H1 (cell line): ENCODE measurements at regions not wholly inside any gene's neighbourhood (a gene's known extent, or its start where the extent isn't known, plus 50 kb on each side); places are given as distances from the start of the nearest gene placed in this dataset.

Source experiments
- CTCF ChIA-PET: fragments of 300-600 bp; sonication (Branson Sonifier 250); formaldehyde crosslinking; loops from one replicate; lab custom pipeline; 2021; ENCODE audit not compliant: partially characterized antibody; lab: Charles Lee
- POLR2A ChIA-PET: fragments of 300-600 bp; sonication (Branson Sonifier 250); formaldehyde crosslinking; loops from one replicate; lab custom pipeline; 2021; ENCODE audit warnings: inconsistent platforms; ENCODE audit not compliant: partially characterized antibody; lab: Charles Lee
- DNase-seq, 2 experiments: peaks; one replicate each; pipeline versions ENCODE4 v3.0.0 to v3.0.0-alpha.2; 2010 to 2022; ENCODE audit warnings: low spot score in 2 of 2, low read depth in 1 of 2, mixed read lengths in 1 of 2
- FAIRE-seq: peaks from 2 replicates; lab custom pipeline; 2011; peaks lifted over from hg19 to GRCh38; lab: Jason Lieb, UNC
- H2AFZ ChIP-seq: 2 replicates; pipeline ENCODE4 v1.8.1; 2012; ENCODE audit warnings: low read length, inconsistent platforms
- H2AK5ac ChIP-seq: 2 replicates; pipeline ENCODE4 v1.6.1; 2013; ENCODE audit warnings: low read depth, low read length
- H2BK120ac ChIP-seq: replicated peaks from 2 replicates; pipeline ENCODE3; 2013; ENCODE audit warnings: low read depth, low read length, inconsistent platforms
- H2BK12ac ChIP-seq: 2 replicates; pipeline ENCODE4 v1.6.1; 2013; ENCODE audit warnings: low read depth, low read length
- H2BK15ac ChIP-seq: 2 replicates; pipeline ENCODE4 v1.6.1; 2013; ENCODE audit warnings: low read length
- H2BK20ac ChIP-seq: 2 replicates; pipeline ENCODE4 v1.6.1; 2013; ENCODE audit warnings: low read length
- H2BK5ac ChIP-seq: 2 replicates; pipeline ENCODE4 v1.6.1; 2013; ENCODE audit warnings: low read depth, low read length
- H3K14ac ChIP-seq: 2 replicates; pipeline ENCODE4 v1.6.1; 2013; ENCODE audit warnings: inconsistent platforms; ENCODE audit not compliant: insufficient read length
- H3K18ac ChIP-seq: 2 replicates; pipeline ENCODE4 v1.6.1; 2013; ENCODE audit warnings: low read length; ENCODE audit errors: extremely low read depth
- H3K23ac ChIP-seq: 2 replicates; pipeline ENCODE4 v1.6.1; 2013; ENCODE audit warnings: inconsistent platforms; ENCODE audit not compliant: insufficient read length
- H3K23me2 ChIP-seq: 2 replicates; pipeline ENCODE4 v1.6.1; 2013; ENCODE audit warnings: low read depth, low read length
- H3K27ac ChIP-seq: 2 replicates; pipeline ENCODE4 v1.6.1; 2011; ENCODE audit warnings: low read depth, low read length, inconsistent platforms
- H3K27me3 ChIP-seq, 4 experiments: replicated peaks in 1 of 4; 1 replicate in 1 of 4; 2 replicates in 3 of 4; pipeline versions ENCODE4 v1.6.1 to v1.8.1; 2011 to 2013; ENCODE audit warnings: low read length in 3 of 4, mild to moderate bottlenecking in 3 of 4, inconsistent platforms in 2 of 4, mixed read lengths in 2 of 4, moderate library complexity in 1 of 4; ENCODE audit not compliant: control insufficient read depth in 3 of 4, insufficient read depth in 3 of 4; ENCODE audit errors: extremely low read depth in 1 of 4
- H3K36me3 ChIP-seq, 4 experiments: 2 replicates each; pipeline versions ENCODE4 v1.6.1 to v1.8.1; 2011 to 2013; ENCODE audit warnings: mild to moderate bottlenecking in 4 of 4, low read length in 3 of 4, moderate library complexity in 2 of 4, control low read depth in 1 of 4, inconsistent platforms in 1 of 4; ENCODE audit not compliant: insufficient read depth in 4 of 4, control insufficient read depth in 2 of 4
- H3K4ac ChIP-seq: replicated peaks from 2 replicates; pipeline ENCODE3; 2013; ENCODE audit warnings: low read length, low read depth, mixed read lengths, inconsistent platforms; ENCODE audit not compliant: insufficient read length
- H3K4me1 ChIP-seq, 4 experiments: replicated peaks in 1 of 4; 1 replicate in 1 of 4; 2 replicates in 3 of 4; pipeline versions ENCODE4 v1.6.1 to v1.8.1; 2011 to 2013; ENCODE audit warnings: low read length in 3 of 4, inconsistent platforms in 2 of 4, mixed read lengths in 1 of 4; ENCODE audit not compliant: insufficient read depth in 4 of 4, control insufficient read depth in 3 of 4
- H3K4me2 ChIP-seq, 2 experiments: 2 replicates each; pipeline versions ENCODE4 v1.6.1 to v1.8.1; 2011 to 2013; ENCODE audit warnings: low read depth in 2 of 2, low read length in 2 of 2, control low read depth in 1 of 2, inconsistent platforms in 1 of 2, mild to moderate bottlenecking in 1 of 2; ENCODE audit not compliant: insufficient read depth in 1 of 2
- H3K4me3 ChIP-seq, 4 experiments: fragments of 200-600, 300-600 bp in 1 of 4; sonication (generic), shearing (Covaris generic), sonication (Bioruptor Twin) in 1 of 4; 2 replicates each; pipeline versions ENCODE4 v1.5.1 to v1.8.1; 2011 to 2016; ENCODE audit warnings: low read length in 4 of 4, low read depth in 3 of 4, control low read depth in 2 of 4, inconsistent platforms in 2 of 4, mild to moderate bottlenecking in 2 of 4, mixed read lengths in 1 of 4, moderate library complexity in 1 of 4; ENCODE audit not compliant: insufficient read depth in 2 of 4; ENCODE audit errors: extremely low read depth in 1 of 4
- H3K56ac ChIP-seq: replicated peaks from 2 replicates; pipeline ENCODE3; 2013; ENCODE audit warnings: low read depth, mild to moderate bottlenecking, mixed read lengths, low read length, inconsistent platforms; ENCODE audit not compliant: insufficient read length
- H3K79me1 ChIP-seq: 2 replicates; pipeline ENCODE4 v1.6.1; 2013; ENCODE audit warnings: low read depth, low read length, control low read depth
- H3K79me2 ChIP-seq, 2 experiments: 2 replicates each; pipeline versions ENCODE4 v1.6.1 to v1.8.1; 2012 to 2013; ENCODE audit warnings: low read length in 2 of 2, mild to moderate bottlenecking in 2 of 2, inconsistent platforms in 1 of 2; ENCODE audit not compliant: insufficient read depth in 2 of 2, control insufficient read depth in 1 of 2
- H3K9ac ChIP-seq, 4 experiments: replicated peaks in 1 of 4; 1 replicate in 1 of 4; 2 replicates in 3 of 4; pipeline versions ENCODE4 v1.6.1 to v1.8.1; 2011 to 2013; ENCODE audit warnings: low read depth in 3 of 4, low read length in 3 of 4, control low read depth in 2 of 4, mild to moderate bottlenecking in 2 of 4, moderate library complexity in 2 of 4, inconsistent platforms in 1 of 4; ENCODE audit errors: extremely low read depth in 1 of 4
- H3K9me3 ChIP-seq, 2 experiments: 2 replicates each; pipeline versions ENCODE4 v1.6.1 to v1.8.1; 2012 to 2013; ENCODE audit warnings: mild to moderate bottlenecking in 2 of 2, moderate library complexity in 2 of 2, control low read depth in 1 of 2, inconsistent platforms in 1 of 2, low read depth in 1 of 2, low read length in 1 of 2, mixed read lengths in 1 of 2; ENCODE audit not compliant: insufficient read depth in 2 of 2
- H4K20me1 ChIP-seq, 2 experiments: replicated peaks in 1 of 2; 2 replicates each; pipeline versions ENCODE3 to v1.8.1; 2011 to 2013; ENCODE audit warnings: inconsistent platforms in 2 of 2, low read length in 2 of 2, mild to moderate bottlenecking in 1 of 2; ENCODE audit not compliant: insufficient read depth in 2 of 2, control insufficient read depth in 1 of 2
- H4K5ac ChIP-seq: 2 replicates; pipeline ENCODE4 v1.6.1; 2013; ENCODE audit warnings: low read length, low read depth, mixed read lengths, inconsistent platforms; ENCODE audit not compliant: insufficient read length
- H4K8ac ChIP-seq: 2 replicates; pipeline ENCODE4 v1.8.0; 2013; ENCODE audit warnings: mild to moderate bottlenecking, moderate library complexity, low read length, inconsistent platforms; ENCODE audit not compliant: insufficient read depth; ENCODE audit errors: extremely low read depth
- H4K91ac ChIP-seq: replicated peaks from 2 replicates; pipeline ENCODE3; 2013; ENCODE audit warnings: low read length, mixed read lengths, inconsistent platforms; ENCODE audit not compliant: insufficient read length
- ASH2L ChIP-seq: fragments of 200-600, 300-600 bp; sonication (generic); IDR thresholded peaks from one replicate; pipeline ENCODE4 v1.7.1; 2017; ENCODE audit warnings: low read length
- BCL11A ChIP-seq, 2 experiments: IDR thresholded peaks; one replicate each; pipeline ENCODE4 v1.6.1; 2011; ENCODE audit warnings: low read depth in 2 of 2, low read length in 2 of 2, mild to moderate bottlenecking in 2 of 2
- CBX5 ChIP-seq: fragments of 300-800, 300-1000 bp; sonication (generic); IDR thresholded peaks from 2 replicates; pipeline ENCODE4 v1.7.1; 2016; ENCODE audit warnings: antibody characterized with exemption, low read length, low read depth
- CEBPB ChIP-seq: IDR thresholded peaks from 2 replicates; pipeline ENCODE4 v1.6.1; 2012; ENCODE audit warnings: low read depth, low read length
- EGR1 ChIP-seq: IDR thresholded peaks from 2 replicates; pipeline ENCODE4 v1.6.1; 2011; ENCODE audit warnings: low read depth, low read length, borderline replicate concordance
- FOSL1 ChIP-seq: IDR thresholded peaks from 2 replicates; pipeline ENCODE4 v1.6.1; 2011; ENCODE audit warnings: mild to moderate bottlenecking, low read depth, low read length, moderate library complexity; ENCODE audit not compliant: insufficient read depth
- KDM5A ChIP-seq: fragments of 200-600 bp; IDR thresholded peaks from 2 replicates; pipeline ENCODE4 v1.7.1; 2012; ENCODE audit warnings: mild to moderate bottlenecking, low read length, inconsistent platforms, mixed read lengths
- NANOG ChIP-seq: IDR thresholded peaks from 2 replicates; pipeline ENCODE4 v1.6.1; 2011; ENCODE audit warnings: low read length, low read depth, mild to moderate bottlenecking, inconsistent platforms; ENCODE audit not compliant: insufficient read depth, poor library complexity, severe bottlenecking
- POLR2AphosphoS5 ChIP-seq: IDR thresholded peaks from 2 replicates; pipeline ENCODE4 v1.6.1; 2011; ENCODE audit warnings: low read depth, low read length
- RXRA ChIP-seq: IDR thresholded peaks from 2 replicates; pipeline ENCODE4 v1.6.1; 2011; ENCODE audit warnings: low read depth, mild to moderate bottlenecking, low read length, moderate library complexity; ENCODE audit not compliant: insufficient read depth
- SIN3A ChIP-seq, 2 experiments: IDR thresholded peaks in 1 of 2; conservative IDR thresholded peaks in 1 of 2; 2 replicates each; pipeline ENCODE4 v1.6.1; 2011 to 2012; ENCODE audit warnings: low read length in 2 of 2, improper control_type of control experiment in 1 of 2, low read depth in 1 of 2, mild to moderate bottlenecking in 1 of 2
- WGBS, 2 experiments: shearing (Covaris generic) in 1 of 2; methylation state at CpG; one replicate each; pipeline versions ENCODE4 v1.1.6 to v1.1.7; 2013 to 2015; ENCODE audit warnings: low lambda C conversion rate in 2 of 2, mixed read lengths in 2 of 2, inconsistent platforms in 1 of 2, low coverage in 1 of 2, missing lambda C conversion rate in 1 of 2; ENCODE audit not compliant: insufficient replicate concordance in 2 of 2, insufficient coverage in 1 of 2, insufficient read length in 1 of 2; ENCODE audit errors: extremely low coverage in 1 of 2, missing lambda C conversion rate in 1 of 2; 5-methylcytosine and 5-hydroxymethylcytosine counted together
- TF ChIP-seq, protein P1 (sequence below): IDR thresholded peaks from 2 replicates; pipeline ENCODE4 v1.6.1; 2012; ENCODE audit warnings: inconsistent platforms
- TF ChIP-seq, protein P2 (sequence below): IDR thresholded peaks from 2 replicates; pipeline ENCODE4 v1.6.1; 2012; ENCODE audit warnings: low read length, inconsistent platforms

DNA sequence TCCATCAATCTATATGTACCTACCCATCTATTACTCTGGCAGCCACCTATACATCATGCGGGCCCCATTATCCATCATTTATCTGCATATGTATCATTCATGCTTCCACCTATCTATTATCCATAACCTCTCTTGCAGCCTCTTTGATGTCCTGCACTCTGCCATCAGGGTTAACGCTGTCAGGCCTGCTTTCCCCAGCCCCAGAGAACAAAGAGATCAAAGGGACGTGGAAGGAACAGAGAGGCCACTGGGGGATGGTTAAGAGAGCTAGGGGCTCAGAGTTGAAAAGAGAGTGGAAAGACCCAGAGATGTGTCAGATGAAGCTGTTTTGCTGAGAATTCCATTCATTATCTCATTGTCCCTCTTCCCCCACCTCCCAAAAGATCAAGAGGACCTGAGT, 67.3 kb upstream of the CCDC167 start:
- Histone ChIP-seq H3K56ac (no peak overlapping the region), H3K18ac (no peak overlapping the region), H4K20me1 (no peaks in the 10 kb centered on the region), H3K36me3 (no peaks in the 10 kb centered on the region), H3K4ac (no peak overlapping the region)
- FAIRE-seq = no peak
- no peak for DNase-seq
- TF ChIP-seq KDM5A = no peak
- TF ChIP-seq RXRA = no peak
- no peak for TF ChIP-seq ASH2L
- TF ChIP-seq EGR1 = no peak
- no peak for TF ChIP-seq POLR2AphosphoS5
- TF ChIP-seq CEBPB = no peak
- TF ChIP-seq, protein P1, sequence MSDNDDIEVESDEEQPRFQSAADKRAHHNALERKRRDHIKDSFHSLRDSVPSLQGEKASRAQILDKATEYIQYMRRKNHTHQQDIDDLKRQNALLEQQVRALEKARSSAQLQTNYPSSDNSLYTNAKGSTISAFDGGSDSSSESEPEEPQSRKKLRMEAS = no peak
- TF ChIP-seq BCL11A (IDR thresholded peaks at IDR 0.05; ENCODE audit: low read depth in 2 of 2, low read length in 2 of 2) = no peak
- no peak for TF ChIP-seq SIN3A (conservative IDR thresholded peaks at IDR 0.05 in 1 of 2, IDR thresholded peaks at IDR 0.05 in 1 of 2; ENCODE audit: low read depth in 1 of 2, low read length in 2 of 2)
- TF ChIP-seq FOSL1 = no peak
- TF ChIP-seq NANOG = no peak
- TF ChIP-seq, protein P2, sequence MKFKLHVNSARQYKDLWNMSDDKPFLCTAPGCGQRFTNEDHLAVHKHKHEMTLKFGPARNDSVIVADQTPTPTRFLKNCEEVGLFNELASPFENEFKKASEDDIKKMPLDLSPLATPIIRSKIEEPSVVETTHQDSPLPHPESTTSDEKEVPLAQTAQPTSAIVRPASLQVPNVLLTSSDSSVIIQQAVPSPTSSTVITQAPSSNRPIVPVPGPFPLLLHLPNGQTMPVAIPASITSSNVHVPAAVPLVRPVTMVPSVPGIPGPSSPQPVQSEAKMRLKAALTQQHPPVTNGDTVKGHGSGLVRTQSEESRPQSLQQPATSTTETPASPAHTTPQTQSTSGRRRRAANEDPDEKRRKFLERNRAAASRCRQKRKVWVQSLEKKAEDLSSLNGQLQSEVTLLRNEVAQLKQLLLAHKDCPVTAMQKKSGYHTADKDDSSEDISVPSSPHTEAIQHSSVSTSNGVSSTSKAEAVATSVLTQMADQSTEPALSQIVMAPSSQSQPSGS = no peak
- TF ChIP-seq CBX5 = no peak
- TF ChIP-seq, all 59 proteins: peak for 0
- H4K5ac ChIP-seq = no peak overlapping the region
- no peak overlapping the region for H3K23ac ChIP-seq
- no peak overlapping the region for H3K4me2 ChIP-seq
- H3K27me3 ChIP-seq = no peaks in the 10 kb centered on the region; a peak in 2 of 7 replicates
- CTCF ChIA-PET = interaction anchor here (0.9 to 16.3 kb wide), 18 partner anchors 11 to 122 kb away, joined by 3 to 308 read pairs (median 9); no protein-coding TSS in a partner anchor
- H4K91ac ChIP-seq = no peak overlapping the region
- no peak overlapping the region for H3K14ac ChIP-seq
- H2BK5ac ChIP-seq = no peak overlapping the region
- no peak overlapping the region for H3K9ac ChIP-seq
- no peak overlapping the region for H2BK12ac ChIP-seq
- H2BK15ac ChIP-seq = no peak overlapping the region
- WGBS, 2 experiments = 68% methylated on average over 3 of the region's 3 CpGs; no CpG with 5 or more reads in 1 of the 2 experiments
- H4K8ac ChIP-seq = no peak overlapping the region
- POLR2A ChIA-PET = interaction anchor here (1.7 kb wide), 1 partner anchor 16 kb away, joined by 3 read pairs; no protein-coding TSS in a partner anchor
- H2BK20ac ChIP-seq = no peak overlapping the region
- no peak overlapping the region for H2BK120ac ChIP-seq
- no peaks in the 10 kb centered on the region for H3K79me1 ChIP-seq
- peaks cover 8% of the 10 kb centered on the region for H3K23me2 ChIP-seq
- H3K4me1 ChIP-seq = peaks cover 2 to 13% (median 5%) of the 10 kb centered on the region in 4 experiments; a peak in 6 of 7 replicates
- no peak overlapping the region for H3K27ac ChIP-seq
- H2AK5ac ChIP-seq = no peak overlapping the region
- no peak overlapping the region for H2AFZ ChIP-seq
- no peaks in the 10 kb centered on the region for H3K9me3 ChIP-seq
- H3K4me3 ChIP-seq = no peak overlapping the region
- no peaks in the 10 kb centered on the region for H3K79me2 ChIP-seq
